Nucleus accumbens (tissue), 56 donors: ENCODE measurements at regions not wholly inside any gene's neighbourhood (a gene's known extent, or its start where the extent isn't known, plus 50 kb on each side); places are given as distances from the start of the nearest gene placed in this dataset.

Experiments
- DNase-seq, 56 donors: peaks; one replicate each; lab custom pipeline; 2025; lab: John Stamatoyannopoulos, UW

- DNase-seq = no peak
Measured at GRCh38 chr2:64359171-64359891, 94.6 kb upstream of the LGALSL start.

GRCh38 chr2:64359892-64360657 is 93.9 kb upstream of the LGALSL start:
- no peak for DNase-seq

GRCh38 chr2:64361151-64361938 is 92.6 kb upstream of the LGALSL start:
- no peak for DNase-seq

GRCh38 chr2:64362562-64363026 is 91.4 kb upstream of the LGALSL start:
- DNase-seq = no peak

- no peak for DNase-seq
Measured at GRCh38 chr2:64363140-64363539, 90.8 kb upstream of the LGALSL start.

GRCh38 chr2:64363848-64364247 is 90.1 kb upstream of the LGALSL start:
- no peak for DNase-seq

- no peak for DNase-seq
Measured at GRCh38 chr2:64367444-64368232, 86.3 kb upstream of the LGALSL start.

GRCh38 chr2:64369706-64370105 is 84.3 kb upstream of the LGALSL start:
- no peak for DNase-seq

- DNase-seq = no peak
Measured at GRCh38 chr2:64371727-64372126, 82.2 kb upstream of the LGALSL start.

GRCh38 chr2:64374686-64375085 is 79.3 kb upstream of the LGALSL start:
- DNase-seq = no peak

GRCh38 chr2:64376926-64377325 is 77.0 kb upstream of the LGALSL start:
- DNase-seq = no peak

GRCh38 chr2:64379186-64379585 is 74.8 kb upstream of the LGALSL start:
- DNase-seq = no peak

- no peak for DNase-seq
Measured at GRCh38 chr2:64380853-64381527, 73.0 kb upstream of the LGALSL start.

GRCh38 chr2:64383016-64383591 is 70.9 kb upstream of the LGALSL start:
- DNase-seq = no peak

- DNase-seq = no peak
Measured at GRCh38 chr2:64383881-64384280, 70.1 kb upstream of the LGALSL start.

- DNase-seq = no peak
Measured at GRCh38 chr2:64386676-64387075, 67.3 kb upstream of the LGALSL start.

GRCh38 chr2:64390586-64390985 is 63.4 kb upstream of the LGALSL start:
- no peak for DNase-seq

GRCh38 chr2:64391424-64391823 is 62.5 kb upstream of the LGALSL start:
- no peak for DNase-seq

GRCh38 chr2:64391940-64392339 is 62.0 kb upstream of the LGALSL start:
- DNase-seq = no peak
